ENCODE measurements at regions not wholly inside any gene's neighbourhood (a gene's known extent, or its start where the extent isn't known, plus 50 kb on each side); places are given as distances from the start of the nearest gene placed in this dataset.

DNA sequence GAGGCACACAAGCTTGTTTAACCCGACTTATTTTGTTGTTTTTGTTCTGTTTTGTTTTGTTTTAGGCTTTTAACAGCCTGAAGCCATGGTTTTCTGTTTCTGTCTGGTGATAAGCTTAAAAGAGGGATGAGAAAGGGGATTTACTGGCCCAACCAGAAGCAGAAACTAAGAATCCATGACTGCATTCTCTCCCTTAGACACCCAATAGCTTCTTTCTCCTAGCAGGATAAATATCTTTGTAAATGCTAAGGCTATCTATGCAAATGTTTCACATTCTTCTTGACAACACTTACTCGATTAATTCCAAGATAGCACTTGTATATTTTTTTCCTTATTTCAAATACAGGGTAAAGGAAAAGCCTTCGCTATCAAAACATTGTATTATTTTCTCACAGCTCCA, 53.7 kb upstream of the SMAD1 start:
- DNase-seq (ENCODE audit: low read depth in 2 of 3, low spot score in 2 of 3): no peak

DNA sequence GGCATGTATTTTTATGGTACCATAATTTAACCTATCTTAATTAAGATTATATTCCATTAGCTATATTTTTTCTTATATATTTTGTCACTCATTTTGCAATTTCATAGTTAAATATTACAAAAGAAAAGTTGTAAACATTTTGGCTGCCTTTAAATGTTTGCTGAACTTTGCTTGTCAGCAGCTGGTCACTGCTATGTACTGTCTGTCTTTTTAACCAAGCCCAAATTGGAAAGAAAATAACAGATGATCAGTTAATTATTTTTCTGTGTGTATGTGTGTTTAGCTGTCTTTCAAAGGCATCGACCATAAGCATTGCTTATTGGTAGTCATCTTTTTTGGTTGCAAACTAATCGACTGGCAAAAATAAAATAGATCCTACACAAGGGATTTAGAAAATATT, 54.4 kb upstream of the SMAD1 start:
- no peak for DNase-seq (ENCODE audit: low read depth in 2 of 3, low spot score in 2 of 3)

DNA sequence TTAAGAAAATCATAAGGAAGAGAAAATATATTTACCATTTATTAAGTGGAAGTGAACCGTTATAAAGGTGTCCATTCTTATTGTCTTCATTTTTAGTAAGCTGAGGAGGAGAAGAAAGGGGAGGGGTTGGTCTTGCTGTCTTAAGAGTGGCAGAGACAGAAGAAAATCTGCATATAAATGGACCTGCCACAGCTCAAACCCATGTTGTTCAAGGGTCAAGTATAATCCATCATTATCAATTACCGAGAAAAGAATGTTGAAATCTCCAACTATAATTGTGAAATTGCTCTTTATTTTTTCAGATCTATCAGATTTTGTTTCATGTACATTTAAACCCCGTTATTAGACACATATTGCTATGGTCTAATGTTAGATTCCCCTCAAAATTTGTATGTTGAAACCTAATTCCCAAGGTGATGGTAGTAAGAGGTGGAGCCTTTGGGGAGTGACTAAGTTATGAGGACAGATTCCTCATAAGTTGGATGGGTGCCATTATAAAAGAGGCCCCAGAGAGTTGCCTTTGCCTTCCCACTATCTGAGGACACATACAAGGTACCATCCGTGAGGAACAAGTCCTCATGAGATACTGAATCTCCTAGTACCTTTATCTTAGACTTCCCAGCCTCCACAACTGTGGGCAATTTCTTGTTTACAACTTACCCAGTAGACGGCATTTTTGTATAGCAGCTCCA, 58.5 kb upstream of the SMAD1 start:
- DNase-seq (ENCODE audit: low read depth in 2 of 3, low spot score in 2 of 3): no peak

DNA sequence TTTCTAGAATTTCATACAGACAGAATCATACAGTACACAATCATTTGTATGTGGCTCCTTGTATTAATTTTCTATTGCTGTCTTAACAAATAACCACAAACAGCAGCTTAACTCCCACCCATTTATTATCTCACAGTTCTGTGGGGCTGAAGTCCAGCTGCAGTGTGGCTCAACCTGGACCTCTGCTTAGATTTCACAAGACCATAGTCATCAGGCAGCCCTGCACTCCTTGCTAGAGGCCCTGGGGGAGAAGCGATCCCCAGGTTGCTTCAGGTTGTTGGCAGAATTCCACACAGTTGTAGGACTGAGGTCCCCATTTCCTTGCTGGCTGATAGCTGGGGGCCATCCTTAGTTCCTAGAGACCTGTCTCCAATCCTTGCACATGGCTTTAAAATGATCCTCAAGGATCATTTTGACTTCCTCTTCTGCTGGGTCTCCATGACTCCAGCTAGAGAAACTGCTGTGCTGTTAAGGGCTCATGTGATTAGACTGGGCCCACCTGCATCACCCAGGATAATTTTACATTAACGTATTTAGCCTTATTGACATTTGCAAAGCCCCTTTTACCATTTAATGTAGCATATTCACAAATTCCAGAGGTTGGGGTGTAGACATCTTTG, 60.9 kb upstream of the SMAD1 start:
- DNase-seq (ENCODE audit: low read depth in 2 of 3, low spot score in 2 of 3): no peak

DNA sequence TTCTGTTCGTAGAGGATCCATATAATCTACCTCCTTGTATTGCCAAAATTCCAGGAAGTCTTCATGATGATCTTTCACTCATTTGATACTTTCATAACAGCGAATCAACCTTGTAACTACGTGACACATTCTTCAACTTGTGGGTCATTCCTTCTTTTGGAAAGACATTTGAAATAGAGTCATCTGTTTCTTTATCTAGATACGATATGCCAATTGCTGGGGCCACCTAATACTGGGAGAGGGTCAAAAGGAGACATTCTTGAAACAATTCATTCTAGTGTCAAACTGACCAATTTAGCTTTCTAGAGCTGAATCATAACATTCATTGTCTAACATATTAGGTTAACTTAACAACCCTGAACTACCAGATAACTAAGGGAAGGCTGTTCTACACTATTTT, 62.9 kb upstream of the SMAD1 start:
- DNase-seq (ENCODE audit: low read depth in 2 of 3, low spot score in 2 of 3): no peak

DNA sequence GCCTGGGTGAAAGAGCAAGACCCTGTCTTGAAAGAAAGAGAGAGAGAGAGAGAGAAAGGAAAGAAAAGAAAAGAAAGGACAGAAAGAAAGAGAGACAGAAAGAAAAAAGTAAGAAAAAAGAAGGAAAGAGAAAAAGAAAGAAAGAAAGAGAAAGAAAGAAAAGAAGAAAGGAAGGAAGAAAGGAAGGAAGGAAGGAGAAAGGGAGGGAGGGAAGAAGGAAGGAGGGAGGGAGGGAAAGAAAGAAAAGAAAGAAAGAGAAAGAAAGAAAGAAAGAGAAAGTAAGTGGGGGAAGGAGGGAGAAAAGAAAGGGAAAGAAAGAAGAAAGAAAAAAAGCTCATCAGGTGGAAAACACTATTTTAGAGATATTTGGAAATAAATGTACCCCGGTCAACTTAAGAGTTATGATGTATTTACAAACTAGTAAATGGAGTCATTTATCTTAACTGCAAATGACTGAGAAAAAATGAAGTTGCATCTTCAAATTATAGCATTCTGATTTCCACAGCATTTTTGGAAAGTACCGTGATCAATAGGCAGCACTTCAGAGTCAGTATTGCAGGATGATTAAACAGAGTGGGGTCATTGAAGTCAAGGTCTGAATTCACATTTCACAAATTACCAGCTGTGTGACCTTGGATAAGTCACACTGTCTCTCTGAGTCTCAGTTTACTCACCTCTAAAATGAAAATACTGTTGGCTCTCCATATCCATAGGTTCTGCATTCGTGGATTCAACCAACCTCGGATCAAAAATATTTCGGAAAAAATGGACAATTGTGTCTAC, 64.1 kb upstream of the SMAD1 start:
- no peak for DNase-seq (ENCODE audit: low read depth in 2 of 3, low spot score in 2 of 3)

DNA sequence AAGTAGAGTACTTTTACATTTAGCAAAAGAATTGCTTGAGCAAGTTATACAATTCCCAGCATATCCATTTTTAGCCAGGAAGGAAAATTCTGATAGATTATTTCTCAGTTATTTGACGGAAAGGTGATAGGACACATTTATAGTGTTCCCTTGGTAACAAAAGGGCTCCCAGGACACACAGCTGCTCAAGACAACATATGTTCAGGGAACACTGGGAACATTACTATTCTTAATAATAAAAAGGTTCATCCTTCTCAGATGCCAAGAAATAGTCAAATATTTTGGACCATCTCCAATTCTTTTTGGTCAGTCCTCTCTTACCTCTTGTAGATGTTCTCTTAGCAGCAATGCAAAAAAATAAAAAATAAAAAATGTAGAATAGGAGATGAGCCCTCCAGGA, 66.8 kb upstream of the SMAD1 start:
- no peak for DNase-seq (ENCODE audit: low read depth in 2 of 3, low spot score in 2 of 3)

DNA sequence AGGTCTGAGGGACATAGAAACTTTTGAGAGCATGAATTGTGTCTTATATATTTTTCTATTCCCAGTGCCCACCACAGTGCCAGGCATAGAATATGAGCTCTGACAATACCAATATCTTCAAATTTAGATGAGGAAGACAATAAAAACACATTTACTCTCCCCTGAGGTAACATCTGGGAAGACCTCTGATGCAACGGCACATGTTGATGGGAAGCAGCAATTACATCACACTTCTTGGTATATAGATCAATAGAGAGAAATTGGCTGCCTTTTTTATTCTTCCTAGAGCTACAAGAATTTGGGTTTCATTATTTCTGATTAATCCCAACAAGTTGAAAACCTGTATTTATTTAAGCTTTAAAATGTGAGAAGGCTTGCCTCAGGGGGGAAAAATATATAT, 67.4 kb upstream of the SMAD1 start:
- no peak for DNase-seq (ENCODE audit: low read depth in 2 of 3, low spot score in 2 of 3)

DNA sequence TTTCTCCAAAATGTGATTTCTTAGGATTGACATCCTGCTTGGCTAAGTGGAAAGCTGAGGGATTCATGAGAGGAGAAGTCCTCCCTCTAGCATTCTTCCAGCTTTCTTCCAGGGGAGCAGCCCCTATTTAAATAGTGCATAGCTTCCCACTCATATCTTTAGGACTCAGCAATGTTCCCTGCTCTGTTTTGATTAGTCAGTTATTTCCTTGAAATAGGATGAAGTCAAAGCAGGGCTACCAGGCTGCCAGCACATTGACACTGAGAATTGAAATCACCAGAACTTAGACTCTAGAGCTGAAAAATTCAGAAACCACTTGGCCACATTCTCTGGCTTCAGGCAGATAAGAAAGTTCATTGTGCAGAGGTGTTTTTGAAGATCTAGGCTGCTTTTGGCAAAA, 74.7 kb upstream of the SMAD1 start:
- no peak for DNase-seq (ENCODE audit: low read depth in 2 of 3, low spot score in 2 of 3)

DNA sequence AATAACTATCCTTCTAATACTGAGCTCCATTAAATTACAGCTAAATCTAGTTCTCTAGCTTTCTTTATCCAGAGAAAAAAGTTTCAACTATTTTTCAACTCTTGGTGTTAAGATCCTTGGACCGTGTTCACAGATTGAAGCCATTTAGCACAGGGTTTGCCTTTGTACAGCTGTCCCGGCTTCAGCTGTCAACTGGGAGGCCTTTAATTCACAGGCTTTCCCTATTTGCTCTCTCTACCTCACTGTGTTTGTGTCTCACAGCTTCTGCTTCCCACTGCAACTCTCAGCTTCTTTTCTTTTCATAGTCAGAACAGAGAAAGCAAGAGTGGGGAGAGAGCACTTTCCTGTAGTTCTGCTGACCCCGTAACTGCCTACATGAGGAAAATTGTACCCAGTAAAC, 76.9 kb upstream of the SMAD1 start:
- DNase-seq (ENCODE audit: low read depth in 2 of 3, low spot score in 2 of 3): no peak

DNA sequence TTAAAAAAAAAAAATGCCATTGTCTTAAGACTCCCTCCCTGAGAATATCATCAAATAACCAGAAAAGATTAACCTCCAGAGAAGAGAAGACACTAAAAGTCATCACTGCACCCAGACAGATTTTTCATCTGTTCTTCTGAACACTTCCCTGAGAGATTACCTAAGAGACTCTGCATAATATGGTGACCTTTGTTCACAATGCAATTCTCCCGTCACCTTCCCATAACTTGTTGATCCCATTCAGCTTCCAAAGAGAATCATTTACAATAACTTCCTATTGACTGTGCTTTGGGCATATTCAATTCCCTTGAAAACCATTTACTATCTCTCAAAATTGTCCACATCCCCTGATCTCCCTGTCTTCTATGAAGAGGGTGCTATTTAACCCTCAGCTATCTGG, 85.1 kb upstream of the SMAD1 start:
- DNase-seq (ENCODE audit: low read depth in 2 of 3, low spot score in 2 of 3): no peak

DNA sequence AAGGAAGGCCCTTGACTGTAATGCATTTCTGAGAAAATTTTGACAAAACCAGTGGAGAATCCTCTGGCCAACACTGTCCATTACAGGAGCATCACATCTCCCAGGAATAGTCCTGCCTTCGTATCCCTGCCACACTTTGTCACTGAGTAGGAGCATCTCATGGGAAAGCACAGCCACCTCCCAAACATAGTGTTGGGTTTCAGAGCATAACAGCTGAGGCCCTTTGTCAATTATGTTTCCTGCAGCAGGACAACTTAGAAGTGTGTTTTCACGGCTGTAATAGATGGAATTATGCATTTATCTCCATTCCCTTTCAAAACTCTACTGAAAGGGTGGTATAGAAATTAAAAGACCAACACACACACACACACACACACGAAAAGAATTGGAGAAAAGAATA, 91.1 kb upstream of the SMAD1 start:
- DNase-seq (ENCODE audit: low read depth in 2 of 3, low spot score in 2 of 3): no peak

DNA sequence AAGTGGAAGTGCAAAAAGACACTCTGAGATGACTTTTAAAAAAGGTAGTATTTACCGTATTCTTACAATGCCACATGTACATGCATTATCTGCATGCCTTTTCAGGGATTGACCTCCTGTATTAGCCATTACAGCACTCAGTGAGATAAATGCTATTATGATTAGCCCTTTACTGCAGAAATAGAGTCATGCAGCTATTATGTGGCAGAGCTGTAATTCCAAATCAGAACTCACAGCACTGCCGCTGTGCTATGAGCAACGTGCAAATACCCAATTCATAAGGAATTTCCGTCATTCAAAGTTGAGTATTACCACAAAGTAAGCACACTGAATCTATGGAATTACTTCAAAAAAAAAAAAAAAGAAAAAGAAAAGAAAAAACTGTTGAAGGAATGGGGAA, 92.1 kb upstream of the SMAD1 start:
- no peak for DNase-seq (ENCODE audit: low read depth in 2 of 3, low spot score in 2 of 3)

DNA sequence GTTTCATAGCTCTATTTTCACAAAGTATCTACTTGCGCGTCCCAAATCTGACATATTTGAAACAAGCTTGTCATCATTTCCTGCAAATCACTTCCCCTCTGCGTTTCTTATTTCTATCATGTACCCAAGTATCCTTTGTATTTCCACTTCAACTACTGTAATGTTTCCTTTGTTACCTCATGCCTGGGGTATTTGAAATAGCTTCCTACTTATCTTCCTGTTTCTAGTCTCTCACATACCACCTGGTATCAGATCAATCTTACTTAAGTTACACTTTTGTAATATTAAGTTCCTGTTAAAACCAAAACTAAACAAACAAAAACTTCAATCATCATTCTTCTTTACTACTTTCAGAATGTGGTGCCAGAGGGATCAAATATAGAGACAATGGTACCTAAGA, 93.6 kb upstream of the SMAD1 start:
- DNase-seq (ENCODE audit: low read depth in 2 of 3, low spot score in 2 of 3): no peak

DNA sequence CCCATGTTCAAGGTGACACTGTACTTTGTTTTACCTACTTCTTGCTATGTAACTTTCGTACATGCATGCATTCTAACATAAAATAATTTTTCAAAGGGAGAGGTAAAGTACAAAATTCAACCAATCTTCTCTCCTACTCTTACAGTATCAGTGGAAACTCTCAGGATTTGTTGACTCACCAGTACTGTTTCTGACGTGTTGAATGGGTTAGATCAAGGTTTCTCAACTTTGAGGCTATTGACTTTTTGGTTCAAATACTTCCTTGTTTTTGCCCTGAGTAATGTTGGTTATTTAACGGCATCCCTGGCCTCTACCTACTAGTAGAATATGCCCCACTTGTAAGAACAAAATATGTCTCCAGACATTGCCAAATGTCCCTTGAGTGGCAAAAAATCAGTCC, 94.6 kb upstream of the SMAD1 start:
- no peak for DNase-seq (ENCODE audit: low read depth in 2 of 3, low spot score in 2 of 3)

DNA sequence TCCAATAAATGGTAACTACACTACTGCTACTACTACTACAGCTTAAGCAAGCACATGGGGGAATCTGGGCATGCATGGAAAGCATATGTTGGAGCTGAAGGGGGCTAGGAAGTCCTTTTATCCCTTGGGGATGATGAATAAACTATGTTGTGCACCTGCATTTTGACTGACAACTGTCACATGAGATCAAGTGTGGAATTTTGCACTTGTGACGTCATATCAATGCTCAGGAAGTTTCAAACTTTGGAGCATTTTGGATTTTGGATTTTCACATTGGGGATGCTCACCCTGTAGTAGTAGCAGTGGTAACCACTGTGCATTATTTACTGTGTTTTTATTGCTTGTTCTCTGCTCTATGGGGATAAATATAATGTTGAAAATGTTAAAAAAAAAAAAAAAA, 100.5 kb upstream of the SMAD1 start:
- DNase-seq (ENCODE audit: low read depth in 2 of 3, low spot score in 2 of 3): no peak

DNA sequence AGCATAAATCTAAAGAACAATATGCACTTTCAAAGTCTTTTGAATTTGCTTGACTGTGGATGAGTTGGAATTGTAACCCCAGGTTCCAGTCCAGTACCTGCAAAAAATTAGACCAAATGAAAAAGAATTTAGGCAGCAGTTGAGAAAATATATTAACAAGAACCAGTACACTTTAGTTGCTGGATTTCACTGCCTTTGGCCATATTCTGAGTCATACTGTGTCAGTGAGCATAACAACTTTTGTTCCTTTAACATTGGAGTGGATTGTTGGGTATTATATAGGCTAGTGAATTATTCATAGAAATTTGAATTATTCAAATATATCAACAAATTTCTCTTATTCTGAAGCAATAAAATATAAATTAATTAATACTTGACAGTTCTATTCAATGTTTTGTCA, 101.5 kb upstream of the SMAD1 start:
- DNase-seq (ENCODE audit: low read depth in 2 of 3, low spot score in 2 of 3): no peak

DNA sequence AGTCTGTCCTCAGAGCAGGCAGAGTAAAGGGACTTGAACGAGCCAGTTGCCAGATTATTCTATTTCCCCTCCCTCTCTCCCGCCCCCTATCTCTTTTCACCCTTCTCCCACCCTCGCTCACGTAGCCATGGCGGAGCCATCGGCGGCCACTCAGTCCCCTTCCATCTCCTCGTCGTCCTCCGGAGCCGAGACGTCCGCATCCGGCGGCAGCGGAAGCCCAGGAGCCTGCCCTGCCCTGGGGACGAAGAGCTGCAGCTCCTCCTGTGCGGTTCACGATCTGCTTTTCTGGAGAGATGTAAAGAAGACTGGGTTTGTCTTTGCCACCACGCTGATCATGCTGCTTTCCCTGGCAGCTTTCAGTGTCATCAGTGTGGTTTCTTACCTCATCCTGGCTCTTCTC, 106.2 kb upstream of the SMAD1 start:
- DNase-seq (ENCODE audit: low read depth in 2 of 3, low spot score in 2 of 3): no peak

DNA sequence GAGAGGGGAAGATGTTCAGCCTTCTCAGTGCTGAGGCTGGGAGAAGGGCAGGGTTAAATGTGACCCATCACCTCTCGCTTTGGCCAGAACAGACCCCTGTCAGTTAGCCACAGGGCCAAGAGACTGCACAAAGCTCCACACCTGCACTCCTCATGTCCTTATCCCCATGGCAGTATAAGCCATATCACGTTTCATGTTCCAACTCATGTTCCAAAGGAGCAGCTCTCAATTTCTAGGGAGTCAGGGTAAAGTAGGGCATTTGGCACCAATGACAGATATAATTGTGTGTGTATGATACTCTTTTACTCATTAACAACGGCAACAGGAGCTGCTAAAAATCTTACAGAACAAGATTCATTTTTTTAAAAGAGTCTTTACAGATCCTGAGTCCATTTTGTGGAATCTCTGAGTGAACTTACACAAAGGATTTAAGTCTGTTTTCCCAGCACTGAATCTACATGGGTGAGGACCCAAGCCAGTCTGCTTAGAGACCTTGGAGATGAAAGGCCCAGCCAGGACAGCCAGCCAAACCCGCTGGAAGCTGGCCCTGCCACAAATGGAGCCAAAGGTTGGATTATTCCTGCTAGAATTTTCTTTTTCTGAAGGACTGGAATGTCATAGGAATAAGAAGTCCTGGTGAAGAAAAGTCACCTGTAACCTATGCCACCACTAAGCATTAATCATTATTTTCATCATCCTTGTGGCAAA, 129.1 kb upstream of the SMAD1 start:
- no peak for DNase-seq (ENCODE audit: low read depth in 2 of 3, low spot score in 2 of 3)

DNA sequence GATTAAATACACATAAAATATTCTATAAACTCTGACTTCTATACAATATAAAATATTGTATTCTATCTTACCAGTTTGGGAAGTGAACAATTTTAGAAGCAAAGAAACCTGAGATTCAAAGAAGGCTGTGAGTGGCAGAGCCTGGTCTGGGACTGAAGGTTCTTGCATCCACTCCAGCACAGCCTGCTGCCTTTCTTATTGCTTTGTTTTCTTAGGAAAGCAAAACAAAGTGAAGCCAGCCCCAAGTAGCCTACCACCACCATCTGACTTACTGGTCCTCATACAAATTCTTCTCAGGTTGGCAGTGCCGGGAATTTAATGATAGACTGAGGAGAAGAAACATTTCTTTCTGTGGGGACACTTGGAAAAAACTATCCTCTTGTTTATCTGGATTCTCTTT, 129.7 kb upstream of the SMAD1 start:
- DNase-seq (ENCODE audit: low read depth in 2 of 3, low spot score in 2 of 3): no peak

DNA sequence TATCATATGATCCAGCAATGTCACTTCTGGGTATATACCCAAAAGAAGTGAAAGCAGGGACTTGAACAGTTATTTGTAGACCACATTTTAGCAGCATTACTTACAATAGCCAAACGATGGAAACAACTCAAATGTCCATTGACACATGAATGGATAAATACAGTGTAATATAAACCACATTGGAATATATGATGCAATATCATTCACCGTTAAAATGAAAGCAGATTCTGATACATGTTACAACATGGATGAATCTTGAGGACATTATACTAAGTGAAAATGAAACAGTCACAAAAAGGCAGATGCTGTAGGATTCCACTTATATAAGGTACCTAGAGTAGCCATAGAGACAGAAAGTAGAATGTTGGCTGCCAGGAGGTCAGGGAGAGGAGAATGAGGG, 130.5 kb upstream of the SMAD1 start:
- DNase-seq (ENCODE audit: low read depth in 2 of 3, low spot score in 2 of 3): no peak

DNA sequence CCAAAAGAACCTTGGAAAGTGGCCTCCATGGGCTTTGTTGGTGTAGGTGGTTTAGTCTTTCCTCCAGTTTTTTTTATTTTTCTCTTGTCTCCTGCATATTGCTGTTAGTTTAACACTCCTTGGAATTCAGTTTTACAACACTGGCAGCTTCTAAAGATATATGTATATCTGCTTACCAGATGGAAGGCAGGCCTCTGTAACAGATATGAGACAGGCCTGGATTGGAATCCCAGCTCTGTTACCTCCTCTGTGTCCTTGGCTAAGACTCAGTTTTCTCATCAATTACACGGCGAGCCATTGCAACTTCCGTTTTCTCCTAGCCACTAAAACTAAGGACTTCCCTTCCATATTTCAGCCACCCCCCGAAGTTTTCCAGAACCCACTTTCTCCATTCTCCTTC, 133.4 kb upstream of the SMAD1 start:
- no peak for DNase-seq (ENCODE audit: low read depth in 2 of 3, low spot score in 2 of 3)

Data from activated CD8-positive, alpha-beta memory T cell treated with anti-CD3 and anti-CD28 coated beads for 48 hours (primary cell).